ENCODE measurements at regions not wholly inside any gene's neighbourhood (a gene's known extent, or its start where the extent isn't known, plus 50 kb on each side); places are given as distances from the start of the nearest gene placed in this dataset.

DNA sequence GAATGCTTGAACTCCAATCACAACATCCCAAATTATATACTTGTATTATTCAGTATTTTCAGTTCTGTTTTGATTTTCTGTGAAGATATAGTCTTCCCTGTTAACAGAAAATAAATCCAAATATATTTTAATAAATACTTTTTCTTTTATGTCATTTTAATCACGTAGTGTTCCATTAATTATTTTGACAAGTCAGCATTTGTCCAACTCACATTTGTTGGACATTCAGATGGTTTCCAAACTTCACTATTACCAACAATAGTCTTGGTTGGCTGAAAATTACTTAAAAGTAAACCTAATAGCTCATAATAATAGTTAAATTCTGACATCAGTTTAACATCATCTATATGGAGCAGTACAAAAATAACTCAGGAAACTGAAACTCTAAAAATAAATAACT is 60.7 kb upstream of the SPANXD start:
- DNase-seq (ENCODE audit: low read depth): no peak

DNA sequence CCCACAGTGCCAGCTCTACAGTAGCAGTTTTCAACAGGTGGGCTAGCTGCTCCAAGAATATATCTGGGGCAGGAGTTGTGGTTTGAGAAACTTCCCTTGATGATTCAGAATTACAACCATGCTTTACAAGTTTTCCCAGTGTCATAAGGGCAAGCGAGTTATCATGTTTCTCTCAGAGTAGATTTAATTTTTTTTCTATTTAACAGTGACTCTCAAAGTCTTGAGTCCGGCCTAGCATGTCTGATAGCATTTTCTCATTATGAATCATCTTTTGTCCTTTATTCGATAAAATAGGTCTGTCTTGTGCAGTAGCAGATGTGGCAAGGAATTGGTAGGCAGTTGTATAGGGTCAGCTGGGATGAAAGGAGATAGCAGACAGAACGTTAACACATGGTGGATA is 62.2 kb upstream of the SPANXD start:
- peak; percentile 0 for DNase-seq (ENCODE audit: low read depth)

DNA sequence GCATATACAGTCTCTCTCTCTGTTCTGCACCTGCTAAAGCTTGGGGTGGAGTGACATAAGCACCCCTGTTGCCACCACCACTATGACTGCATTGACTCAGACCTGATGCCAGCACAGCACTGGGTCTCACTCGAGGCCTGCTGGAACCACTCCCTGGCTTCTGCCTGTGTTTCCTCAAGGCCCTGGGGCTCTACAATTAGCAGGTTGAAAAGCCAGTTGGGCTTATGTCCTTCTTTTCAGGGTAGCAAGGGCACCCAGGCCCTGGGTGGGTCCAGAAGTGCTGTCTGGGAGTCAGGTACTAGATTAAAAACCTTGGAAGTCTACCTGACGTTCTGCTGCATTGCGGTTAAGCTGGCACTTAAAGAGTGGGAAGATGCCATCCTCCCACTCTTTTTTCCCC is 50.5 kb upstream of the MAGEC3 start:
- no peak for DNase-seq (ENCODE audit: low read depth)
